ENCODE measurements at regions not wholly inside any gene's neighbourhood (a gene's known extent, or its start where the extent isn't known, plus 50 kb on each side); places are given as distances from the start of the nearest gene placed in this dataset.

- DNase-seq: no peak
- 91 to 92% methylated on average over 2 of the region's 2 CpGs for WGBS, 2 donors
- Histone ChIP-seq H3K36me3 (ENCODE audit: low read depth, missing control alignments) (no peaks in the 10 kb centered on the region), H3K27me3 (no peaks in the 10 kb centered on the region), H3K9me3 (no peaks in the 10 kb centered on the region), H3K4me3 (no peak overlapping the region), H3K27ac (no peak overlapping the region), H3K4me1 (no peaks in the 10 kb centered on the region)
- intact Hi-C loops (cut with DNase I; ENCODE audit: low total_unique reads): no loop called here
- TF ChIP-seq POLR2A (IDR thresholded peaks at IDR 0.05) (no peak), CTCF (IDR thresholded peaks at IDR 0.05) (no peak)
Observed at GRCh38 chr5:74295676-74296075, 344.9 kb downstream of the ENC1 start.

- Histone ChIP-seq H3K27ac (no peak overlapping the region), H3K36me3 (ENCODE audit: low read depth, missing control alignments) (no peaks in the 10 kb centered on the region), H3K27me3 (no peaks in the 10 kb centered on the region), H3K4me1 (no peaks in the 10 kb centered on the region), H3K9me3 (no peaks in the 10 kb centered on the region), H3K4me3 (no peak overlapping the region)
- no peak for DNase-seq
- no peak for TF ChIP-seq CTCF (IDR thresholded peaks at IDR 0.05)
- no peak for TF ChIP-seq POLR2A (IDR thresholded peaks at IDR 0.05)
- 76 to 82% methylated on average over 3 of the region's 3 CpGs for WGBS, 2 donors
- intact Hi-C loops (cut with DNase I; ENCODE audit: low total_unique reads): no loop called here
Observed at GRCh38 chr5:74295141-74295540, 345.4 kb downstream of the ENC1 start.

- WGBS, 2 donors: 62 to 67% methylated on average over 6 of the region's 6 CpGs
- H3K4me1 ChIP-seq: peaks cover under 1% of the 10 kb centered on the region
- intact Hi-C loops (cut with DNase I; ENCODE audit: low total_unique reads): no loop called here
- H3K9me3 ChIP-seq: no peaks in the 10 kb centered on the region
- H3K27ac ChIP-seq: no peak overlapping the region
- DNase-seq: peak; percentile 33
- TF ChIP-seq POLR2A (IDR thresholded peaks at IDR 0.05) (no peak), CTCF (IDR thresholded peaks at IDR 0.05) (no peak)
- no peaks in the 10 kb centered on the region for H3K36me3 ChIP-seq (ENCODE audit: low read depth, missing control alignments)
- no peak overlapping the region for H3K4me3 ChIP-seq
- no peaks in the 10 kb centered on the region for H3K27me3 ChIP-seq
Observed at GRCh38 chr5:74294231-74294705, 346.3 kb downstream of the ENC1 start.

GRCh38 chr5:74293182-74293581, 347.3 kb downstream of the ENC1 start:
- H3K4me1 ChIP-seq: peaks cover 11% of the 10 kb centered on the region
- DNase-seq: no peak
- no peaks in the 10 kb centered on the region for H3K9me3 ChIP-seq
- no peaks in the 10 kb centered on the region for H3K27me3 ChIP-seq
- intact Hi-C loops (cut with DNase I; ENCODE audit: low total_unique reads): no loop called here
- H3K4me3 ChIP-seq: no peak overlapping the region
- TF ChIP-seq CTCF (IDR thresholded peaks at IDR 0.05) (no peak), POLR2A (IDR thresholded peaks at IDR 0.05) (no peak)
- no peaks in the 10 kb centered on the region for H3K36me3 ChIP-seq (ENCODE audit: low read depth, missing control alignments)
- WGBS, 2 donors: 74 to 83% methylated on average over 5 of the region's 5 CpGs
- H3K27ac ChIP-seq: no peak overlapping the region

GRCh38 chr5:74290634-74291241, 349.8 kb downstream of the ENC1 start:
- H3K36me3 ChIP-seq (ENCODE audit: low read depth, missing control alignments): no peaks in the 10 kb centered on the region
- no peaks in the 10 kb centered on the region for H3K27me3 ChIP-seq
- TF ChIP-seq CTCF (IDR thresholded peaks at IDR 0.05) (no peak), POLR2A (IDR thresholded peaks at IDR 0.05) (no peak)
- WGBS, 2 donors: 74 to 80% methylated on average over 1 of the region's 1 CpG
- no peak overlapping the region for H3K4me3 ChIP-seq
- no peak for DNase-seq
- intact Hi-C loops (cut with DNase I; ENCODE audit: low total_unique reads): no loop called here
- H3K4me1 ChIP-seq: peaks cover 19% of the 10 kb centered on the region
- H3K9me3 ChIP-seq: no peaks in the 10 kb centered on the region
- no peak overlapping the region for H3K27ac ChIP-seq

Measured in testis (tissue), 2 donors.